ENCODE measurements at regions not wholly inside any gene's neighbourhood (a gene's known extent, or its start where the extent isn't known, plus 50 kb on each side); places are given as distances from the start of the nearest gene placed in this dataset.
"Not testable (repeated sequence)": the region's sequence is repeated elsewhere in the genome, so short reads cannot be mapped to it uniquely, and the experiment has no call there.

DNA sequence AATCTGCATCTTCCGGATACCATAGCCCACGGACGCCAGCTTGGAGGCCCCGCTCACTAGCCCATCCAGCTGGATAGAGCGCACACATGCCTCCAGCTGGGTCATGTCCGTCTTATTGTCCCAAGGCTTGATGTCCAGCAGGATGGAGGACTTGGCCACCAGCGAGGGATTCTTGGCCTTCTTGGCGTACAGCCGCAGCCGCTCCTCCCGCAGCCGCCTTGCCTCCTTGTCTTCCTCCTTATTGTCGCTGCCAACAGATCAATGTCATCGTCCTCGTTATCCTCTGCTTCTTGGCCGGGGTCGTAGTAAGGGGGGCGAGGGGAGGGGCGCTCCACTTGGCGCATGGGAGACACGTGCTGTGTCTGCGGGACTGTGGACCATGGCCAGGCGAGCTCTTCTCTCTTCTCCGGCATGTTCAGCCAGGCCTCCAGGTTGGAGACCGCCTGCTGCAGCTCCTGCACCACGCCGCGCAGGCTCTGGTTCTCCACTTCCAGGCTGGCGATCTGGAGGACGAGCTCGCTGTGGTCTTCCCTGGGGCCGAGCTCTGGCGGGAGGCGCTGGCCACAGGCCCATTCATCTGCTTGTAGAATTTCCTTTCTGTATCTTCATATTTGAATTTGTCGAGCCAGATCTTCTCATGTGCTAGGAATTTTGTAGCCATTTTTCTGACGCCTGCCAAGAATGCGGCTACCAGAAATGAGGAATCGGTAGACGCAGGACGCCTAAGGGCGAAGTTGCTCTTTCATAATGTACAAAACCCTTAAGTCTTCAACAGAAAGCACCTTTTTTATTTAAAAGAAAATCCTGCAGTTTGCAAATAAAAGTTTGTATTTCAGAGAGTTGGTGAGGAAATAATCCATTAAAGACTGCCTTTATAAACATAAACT, 60.1 kb upstream of the PTPRK start:
- no peak for DNase-seq

DNA sequence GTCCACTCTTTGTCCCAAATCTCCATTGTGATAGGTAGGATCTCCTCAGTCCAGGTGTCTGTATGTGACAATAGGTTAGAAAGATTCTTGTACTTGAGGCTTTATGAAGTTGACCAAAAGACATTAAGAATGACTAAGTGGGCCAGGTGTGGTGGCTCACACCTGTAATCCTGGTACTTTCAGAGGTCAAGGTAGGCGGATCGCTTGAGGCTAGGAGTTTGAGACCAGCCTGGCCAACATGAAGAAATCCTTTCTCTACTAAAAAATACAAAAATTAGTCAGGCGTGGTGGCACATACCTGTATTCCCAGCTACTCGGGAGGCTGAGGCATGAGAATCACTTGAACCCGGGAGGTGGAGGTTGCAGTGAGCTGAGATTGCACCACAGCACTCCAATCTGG, 54.9 kb upstream of the PTPRK start:
- DNase-seq = not testable (repeated sequence)

DNA sequence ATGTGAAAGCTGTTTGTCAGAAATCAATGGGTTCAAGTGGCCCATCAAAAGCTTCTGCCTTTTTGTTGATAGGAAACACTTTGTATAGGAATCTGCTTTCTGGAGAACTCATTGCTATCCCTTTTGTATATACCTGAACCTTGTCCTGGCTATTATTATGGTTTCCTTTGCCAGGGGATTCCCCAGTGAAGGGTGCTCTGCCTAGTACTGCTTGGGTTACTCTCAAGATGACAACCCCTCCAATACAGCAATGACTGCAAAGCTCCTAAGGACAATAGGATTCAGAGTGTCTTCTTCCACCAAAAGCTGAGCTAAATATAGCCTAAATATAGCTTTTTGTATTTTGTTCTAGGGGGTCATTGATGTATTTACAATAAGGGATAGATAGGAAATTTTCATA, 54.0 kb upstream of the PTPRK start:
- no peak for DNase-seq

DNA sequence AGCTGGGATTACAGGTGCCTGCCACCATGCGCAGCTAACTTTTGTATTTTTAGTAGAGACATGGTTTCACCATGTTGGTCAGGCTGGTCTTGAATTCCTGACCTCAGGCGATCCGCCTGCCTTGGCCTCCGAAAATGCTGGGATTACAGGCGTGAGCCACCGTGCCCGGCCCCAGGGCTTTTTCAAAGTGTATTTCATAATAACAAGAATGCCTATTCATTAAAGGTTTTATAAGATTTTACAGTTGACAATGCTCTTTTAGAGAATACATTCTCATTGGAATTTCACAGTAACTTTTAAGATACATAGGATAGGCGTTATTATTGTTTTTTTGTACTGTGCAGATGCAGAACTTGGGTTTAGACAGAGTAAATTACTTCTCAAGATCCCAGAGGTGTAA, 52.6 kb upstream of the PTPRK start:
- no peak for DNase-seq

DNA sequence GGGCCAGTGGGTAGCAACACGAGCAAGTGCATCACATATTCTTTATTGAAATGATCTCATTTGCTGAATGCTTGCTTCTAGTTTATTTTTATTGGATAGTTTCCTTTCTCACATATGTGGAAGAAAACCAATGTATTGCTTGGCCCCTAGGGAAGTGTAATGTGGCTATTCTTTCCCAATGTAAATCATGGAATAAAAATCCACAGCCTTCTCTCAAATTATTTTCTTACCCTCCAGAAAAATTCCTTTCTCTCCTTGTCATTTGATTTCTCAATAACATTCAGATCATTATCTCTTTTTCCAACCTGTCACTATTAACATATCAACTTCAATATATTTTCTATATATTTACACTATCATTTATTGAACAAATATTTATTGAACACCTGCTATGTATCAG, 51.9 kb upstream of the PTPRK start:
- no peak for DNase-seq

DNA sequence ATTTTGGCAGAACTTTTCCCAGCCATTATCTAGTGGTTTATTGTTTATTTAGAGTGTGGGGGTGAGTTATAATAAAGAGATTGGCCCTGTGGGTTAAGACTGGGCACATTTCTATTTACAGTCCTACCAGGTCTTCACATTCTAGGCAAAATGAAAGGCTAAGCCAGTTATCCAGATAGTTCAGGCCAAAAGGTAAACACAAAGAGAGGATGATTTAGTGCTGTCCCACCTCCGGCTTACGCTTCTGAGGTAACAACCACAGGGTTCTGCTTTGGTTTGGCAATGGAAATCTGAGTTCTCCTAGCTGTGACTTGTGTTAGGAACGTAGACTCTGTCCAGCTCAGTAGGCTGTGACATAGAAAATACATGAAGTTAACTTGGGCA, 50.3 kb upstream of the PTPRK start:
- DNase-seq = no peak

DNA sequence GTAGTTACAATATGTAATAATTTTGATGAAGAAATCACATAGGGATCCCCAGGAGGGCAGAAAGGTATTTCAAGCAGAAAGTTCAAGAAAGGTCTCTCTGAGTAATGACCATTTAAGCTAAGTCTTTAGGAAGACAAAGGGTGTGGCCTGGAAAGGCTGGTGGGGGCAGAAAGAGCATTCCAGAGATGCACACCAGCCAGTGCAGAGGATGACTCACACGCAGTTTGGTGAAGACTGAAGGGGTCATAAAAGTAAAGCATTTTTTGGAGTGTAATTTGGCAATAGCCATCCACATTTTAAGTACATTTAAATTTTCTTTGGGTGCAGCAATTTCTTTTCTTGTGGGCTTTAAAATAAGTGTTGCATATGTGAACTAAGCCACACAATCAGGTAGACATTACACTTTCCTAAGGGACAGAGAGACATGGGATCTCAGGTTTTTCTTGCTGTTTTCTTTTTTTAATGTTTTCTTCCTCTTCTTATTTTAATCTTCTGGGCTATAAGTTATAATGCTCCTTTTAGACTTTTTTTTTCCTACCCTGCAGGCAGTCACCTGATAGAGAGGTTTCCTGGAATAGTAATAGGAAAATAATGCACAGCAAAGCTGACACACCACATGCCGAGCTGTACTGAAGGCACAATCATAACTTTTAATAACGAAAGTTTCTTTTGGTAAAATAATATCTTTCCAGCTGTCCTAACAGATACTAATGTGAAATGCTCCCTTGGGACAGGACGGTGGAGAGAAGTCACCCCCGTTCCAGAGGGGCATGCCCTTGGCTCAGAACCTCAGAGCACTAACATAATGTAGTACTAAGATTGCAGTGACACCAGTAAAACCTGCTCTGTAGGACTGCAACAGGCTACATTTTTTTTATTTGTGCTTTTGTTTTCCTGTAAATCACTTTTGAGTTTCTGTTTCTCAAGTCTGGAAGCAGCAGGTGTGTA, 49.6 kb upstream of the PTPRK start:
- DNase-seq = no peak
